K562 (cell line): ENCODE measurements at regions not wholly inside any gene's neighbourhood (a gene's known extent, or its start where the extent isn't known, plus 50 kb on each side); places are given as distances from the start of the nearest gene placed in this dataset.

Experiments used
- ATAC-seq: fragments of 200-7000 bp; cut with Tn5 transposase; 3 replicates; pipeline ENCODE4 v1.9.1; 2020; ENCODE audit warnings: moderate library complexity
- BruUV-seq: library from RNA; stranded (reverse); fragments of 400-500 nt; replicated peaks from 2 replicates; lab custom pipeline; 2021; lab: Mats Ljungman, UMichigan
- CTCF ChIA-PET: fragments of 300-600 bp; formaldehyde crosslinking; extraction: SDS; loops from one replicate; lab custom pipeline; 2021; ENCODE audit warnings: low intra/inter-chr PET ratio; lab: Yijun Ruan, JAX
- POLR2A ChIA-PET: fragments of 300-600, 350-650 bp; sonication (Branson Sonifier 250); formaldehyde crosslinking; extraction: SDS; loops from one replicate; lab custom pipeline; 2021; ENCODE audit warnings: antibody characterized with exemption, inconsistent platforms; lab: Yijun Ruan, JAX
- DNase-seq, 4 experiments: peaks; one replicate each; pipeline versions ENCODE4 v3.0.0 to v3.0.0-alpha.2; 2011 to 2018; ENCODE audit warnings: low spot score in 3 of 4, mixed read lengths in 3 of 4; ENCODE audit errors: extremely low read depth in 1 of 4
- FAIRE-seq: peaks from 2 replicates; lab custom pipeline; 2011; peaks lifted over from hg19 to GRCh38; lab: Jason Lieb, UNC
- H2AFZ ChIP-seq: 2 replicates; pipeline ENCODE4 v1.6.0; 2011; ENCODE audit warnings: low read depth, low read length, control low read depth, inconsistent platforms
- H3K27ac ChIP-seq: fragments of 200-600 bp; 3 replicates; pipeline ENCODE4 v1.8.0; 2011; ENCODE audit warnings: low read depth, mild to moderate bottlenecking, control low read depth, inconsistent platforms, low read length, moderate library complexity, mixed read lengths; ENCODE audit errors: extremely low read depth
- H3K27me3 ChIP-seq, 2 experiments: fragments of 300-600 bp in 1 of 2; 2 replicates in 1 of 2; 3 replicates in 1 of 2; pipeline versions ENCODE4 v1.6.0 to v1.8.0; 2011; ENCODE audit warnings: inconsistent platforms in 2 of 2, low read length in 2 of 2, mild to moderate bottlenecking in 1 of 2, mixed read lengths in 1 of 2, moderate library complexity in 1 of 2; ENCODE audit not compliant: control insufficient read depth in 2 of 2, insufficient read depth in 2 of 2
- H3K36me3 ChIP-seq: fragments of 300-600 bp; 3 replicates; pipeline ENCODE4 v1.8.0; 2011; ENCODE audit warnings: mild to moderate bottlenecking, low read length, inconsistent platforms; ENCODE audit not compliant: control insufficient read depth, insufficient read depth
- H3K4me1 ChIP-seq, 2 experiments: fragments of 200-600 bp in 1 of 2; replicated peaks in 1 of 2; 2 replicates in 1 of 2; 3 replicates in 1 of 2; pipeline versions ENCODE4 v1.5.1 to v1.8.0; 2011; ENCODE audit warnings: inconsistent platforms in 2 of 2, low read length in 2 of 2, mild to moderate bottlenecking in 1 of 2, mixed read lengths in 1 of 2, moderate library complexity in 1 of 2; ENCODE audit not compliant: control insufficient read depth in 2 of 2, insufficient read depth in 2 of 2
- H3K4me2 ChIP-seq: 2 replicates; pipeline ENCODE4 v1.6.1; 2011; ENCODE audit warnings: low read length, control low read depth, inconsistent platforms, mixed read lengths; ENCODE audit not compliant: insufficient read depth
- H3K4me3 ChIP-seq: fragments of 200-600 bp; sonication (generic), shearing (Covaris generic); 2 replicates; pipeline ENCODE4 v1.5.1; 2016; ENCODE audit warnings: control low read depth, inconsistent platforms
- H3K79me2 ChIP-seq: fragments of 200-600 bp; 3 replicates; pipeline ENCODE4 v1.8.0; 2011; ENCODE audit warnings: low read length, inconsistent platforms; ENCODE audit not compliant: control insufficient read depth, insufficient read depth
- H3K9ac ChIP-seq, 2 experiments: 2 replicates each; pipeline versions ENCODE4 v1.6.0 to v1.6.1; 2011; ENCODE audit warnings: low read depth in 2 of 2, low read length in 2 of 2, control low read depth in 1 of 2, inconsistent platforms in 1 of 2, mild to moderate bottlenecking in 1 of 2, mixed read lengths in 1 of 2; ENCODE audit not compliant: insufficient read depth in 1 of 2
- H3K9me1 ChIP-seq: one replicate; pipeline ENCODE4 v1.6.0; 2011; ENCODE audit warnings: inconsistent platforms, mild to moderate bottlenecking, low read length, moderate library complexity; ENCODE audit not compliant: control insufficient read depth, insufficient read depth
- H3K9me3 ChIP-seq: replicated peaks from 2 replicates; pipeline ENCODE4 v1.5.1; 2011; ENCODE audit warnings: low read depth, low read length, inconsistent platforms; ENCODE audit not compliant: control insufficient read depth, insufficient read depth
- H4K20me1 ChIP-seq: replicated peaks from 2 replicates; pipeline ENCODE4 v1.6.1; 2011; ENCODE audit warnings: low read length, inconsistent platforms, mixed read lengths; ENCODE audit not compliant: control insufficient read depth, insufficient read depth
- EP300 ChIP-seq: IDR thresholded peaks from 2 replicates; pipeline ENCODE4 v1.6.1; 2012; ENCODE audit warnings: low read length, improper control_type of control experiment
- ETV1 ChIP-seq: fragments of 450-650 bp; conservative IDR thresholded peaks from 2 replicates; pipeline ENCODE4 v1.6.1; 2016; ENCODE audit warnings: missing genetic modification characterization, control low read depth, low read depth, missing compliant biosample characterization
- GABPA ChIP-seq: fragments of 200-800 bp; sonication (Bioruptor generic); conservative IDR thresholded peaks from 2 replicates; pipeline ENCODE4 v1.6.1; 2016; ENCODE audit warnings: low read depth, missing genetic modification characterization, missing compliant biosample characterization
- HCFC1 ChIP-seq: IDR thresholded peaks from 2 replicates; pipeline ENCODE4 v1.6.1; 2012; ENCODE audit warnings: low read depth, low read length, improper control_type of control experiment
- HSF4 ChIP-seq: fragments of 250-450 bp; sonication (Bioruptor Pico); IDR thresholded peaks from 2 replicates; pipeline ENCODE4 v2.1.2; 2022; ENCODE audit warnings: mild to moderate bottlenecking, moderate library complexity, borderline replicate concordance
- KLF16 ChIP-seq: IDR thresholded peaks from 2 replicates; pipeline ENCODE4 v1.6.1; 2016; ENCODE audit warnings: antibody characterized with exemption
- MAZ ChIP-seq, 2 experiments: fragments of 450-650 bp in 1 of 2; sonication (generic) in 1 of 2; formaldehyde crosslinking; IDR thresholded peaks in 1 of 2; conservative IDR thresholded peaks in 1 of 2; 2 replicates each; pipeline versions ENCODE4 v1.4.0 to v1.5.0; 2020; ENCODE audit warnings: mild to moderate bottlenecking in 1 of 2, missing genetic modification reagents in 1 of 2
- STAT5A ChIP-seq: IDR thresholded peaks from 2 replicates; pipeline ENCODE4 v1.6.1; 2012; ENCODE audit warnings: low read length, inconsistent platforms, borderline replicate concordance
- YBX1 ChIP-seq: fragments of 450-650 bp; IDR thresholded peaks from 2 replicates; pipeline ENCODE4 v1.7.1; 2016; ENCODE audit warnings: mild to moderate bottlenecking
- WGBS: fragments of 100-300 bp; shearing (Covaris generic); methylation state at CpG from one replicate; pipeline ENCODE4 v1.1.6; 2016; ENCODE audit warnings: low coverage, mixed read lengths; ENCODE audit not compliant: insufficient coverage; ENCODE audit errors: missing lambda C conversion rate; 5-methylcytosine and 5-hydroxymethylcytosine counted together
- in situ Hi-C: fragments of 300-500 bp; cut with MboI; formaldehyde crosslinking; loops from 4 replicates; pipeline ENCODE4 v1.15.0; 2018; ENCODE audit warnings: inconsistent platforms, mixed read lengths
- intact Hi-C: fragments of 100-400 bp; cut with micrococcal nuclease; formaldehyde crosslinking; loops from 2 replicates; pipeline ENCODE4 v1.14.2; 2022
- TF ChIP-seq, protein P1 (sequence below): fragments of 200-800 bp; sonication (Bioruptor generic); IDR thresholded peaks from 2 replicates; pipeline ENCODE4 v1.6.1; 2017; ENCODE audit warnings: missing genetic modification characterization, missing compliant biosample characterization
- TF ChIP-seq, protein P2 (sequence below), 2 experiments: fragments of 200-800 bp in 1 of 2; sonication (Bioruptor generic) in 1 of 2; sonication (generic) in 1 of 2; formaldehyde crosslinking in 1 of 2; IDR thresholded peaks in 1 of 2; conservative IDR thresholded peaks in 1 of 2; 2 replicates each; pipeline versions ENCODE4 v1.5.0 to v1.6.1; 2016 to 2020; ENCODE audit warnings: missing compliant biosample characterization in 1 of 2, missing genetic modification characterization in 1 of 2, missing genetic modification reagents in 1 of 2
- TF ChIP-seq, protein P3 (sequence below), 2 experiments: IDR thresholded peaks in 1 of 2; conservative IDR thresholded peaks in 1 of 2; 2 replicates each; pipeline ENCODE4 v1.6.1; 2016; ENCODE audit warnings: low read depth in 2 of 2, mild to moderate bottlenecking in 1 of 2, missing compliant biosample characterization in 1 of 2, missing genetic modification characterization in 1 of 2, moderate library complexity in 1 of 2
- TF ChIP-seq, protein P4 (sequence below): fragments of 450-650 bp; formaldehyde crosslinking; IDR thresholded peaks from 2 replicates; pipeline ENCODE4 v1.4.0; 2022; ENCODE audit warnings: mild to moderate bottlenecking, moderate library complexity

DNA sequence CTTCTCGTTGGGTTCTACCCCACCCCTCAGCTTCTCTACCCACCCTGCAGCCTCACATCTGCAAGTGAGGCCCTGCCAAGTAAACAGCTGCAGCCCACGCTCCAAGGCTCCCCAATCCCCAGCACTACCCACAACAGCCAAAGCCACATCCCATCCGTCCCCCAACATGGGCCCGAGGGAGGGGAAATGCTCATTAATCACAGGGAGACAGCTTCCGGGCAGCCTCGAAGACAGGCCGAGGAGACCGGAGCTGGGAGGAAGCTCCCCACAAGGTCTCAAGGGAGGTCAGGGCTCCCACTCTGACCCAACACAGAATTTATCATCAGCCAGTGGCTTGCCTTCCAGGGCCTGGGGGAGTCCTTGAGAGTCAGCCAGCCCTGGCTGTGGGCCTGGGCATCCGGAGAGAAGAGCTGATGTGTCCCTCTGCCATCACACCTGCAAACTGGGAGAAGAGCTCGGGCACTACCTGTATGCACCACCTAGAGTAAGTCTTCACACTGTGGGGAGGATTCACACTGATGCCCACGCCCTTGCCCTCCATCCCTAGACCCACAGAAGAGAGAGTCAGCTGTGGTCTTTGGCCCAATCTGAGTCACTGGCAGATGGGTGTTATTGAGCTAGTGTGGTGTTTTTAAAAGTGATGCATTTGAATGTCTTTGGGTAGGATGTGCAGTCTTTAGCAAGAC is 115.5 kb upstream of the ZMIZ1 start:
- no peak overlapping the region for H3K4me2 ChIP-seq
- H3K9me3 ChIP-seq: no peaks in the 10 kb centered on the region
- H3K4me1 ChIP-seq: peaks cover 4 to 20% of the 10 kb centered on the region in 2 experiments; a peak in 4 of 5 replicates
- H3K9me1 ChIP-seq: no peaks in the 10 kb centered on the region
- ChIA-PET CTCF (interaction anchor here (0.6 kb wide), 2 partner anchors 10 to 76 kb away, joined by 3 to 4 read pairs; no protein-coding TSS in a partner anchor), POLR2A (interaction anchor here (0.6 to 1.8 kb wide), 7 partner anchors 12 to 236 kb away, joined by 3 to 6 read pairs (median 3); no protein-coding TSS in a partner anchor)
- H3K4me3 ChIP-seq: no peak overlapping the region
- in situ Hi-C loops (no loop called here), intact Hi-C loops (no loop called here)
- no TSS peak for BruUV-seq
- DNase-seq: peak; percentile 44 to 74 (median 55)
- no peak overlapping the region for H3K27ac ChIP-seq
- ATAC-seq: peak; percentile 65
- peak overlapping the region in 1 of 2 experiments; percentile 45; a peak in 2 of 4 replicates for H3K9ac ChIP-seq
- H4K20me1 ChIP-seq: no peaks in the 10 kb centered on the region; the same call in 1 of the 2 replicates
- no peak overlapping the region; the same call in 1 of the 2 replicates for H2AFZ ChIP-seq
- no peaks in the 10 kb centered on the region for H3K79me2 ChIP-seq
- FAIRE-seq: no peak
- 5% methylated on average over 11 of the region's 11 CpGs for WGBS
- H3K36me3 ChIP-seq: no peaks in the 10 kb centered on the region
- H3K27me3 ChIP-seq: peaks cover 2 to 37% of the 10 kb centered on the region in 2 experiments; a peak in 3 of 5 replicates
- no peak for TF ChIP-seq HSF4 (CRISPR knock-in tag)
- peak; percentile 91 for TF ChIP-seq ETV1 (tag)
- TF ChIP-seq, protein P1, sequence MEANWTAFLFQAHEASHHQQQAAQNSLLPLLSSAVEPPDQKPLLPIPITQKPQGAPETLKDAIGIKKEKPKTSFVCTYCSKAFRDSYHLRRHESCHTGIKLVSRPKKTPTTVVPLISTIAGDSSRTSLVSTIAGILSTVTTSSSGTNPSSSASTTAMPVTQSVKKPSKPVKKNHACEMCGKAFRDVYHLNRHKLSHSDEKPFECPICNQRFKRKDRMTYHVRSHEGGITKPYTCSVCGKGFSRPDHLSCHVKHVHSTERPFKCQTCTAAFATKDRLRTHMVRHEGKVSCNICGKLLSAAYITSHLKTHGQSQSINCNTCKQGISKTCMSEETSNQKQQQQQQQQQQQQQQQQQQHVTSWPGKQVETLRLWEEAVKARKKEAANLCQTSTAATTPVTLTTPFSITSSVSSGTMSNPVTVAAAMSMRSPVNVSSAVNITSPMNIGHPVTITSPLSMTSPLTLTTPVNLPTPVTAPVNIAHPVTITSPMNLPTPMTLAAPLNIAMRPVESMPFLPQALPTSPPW: peak; percentile 79
- TF ChIP-seq, protein P2, sequence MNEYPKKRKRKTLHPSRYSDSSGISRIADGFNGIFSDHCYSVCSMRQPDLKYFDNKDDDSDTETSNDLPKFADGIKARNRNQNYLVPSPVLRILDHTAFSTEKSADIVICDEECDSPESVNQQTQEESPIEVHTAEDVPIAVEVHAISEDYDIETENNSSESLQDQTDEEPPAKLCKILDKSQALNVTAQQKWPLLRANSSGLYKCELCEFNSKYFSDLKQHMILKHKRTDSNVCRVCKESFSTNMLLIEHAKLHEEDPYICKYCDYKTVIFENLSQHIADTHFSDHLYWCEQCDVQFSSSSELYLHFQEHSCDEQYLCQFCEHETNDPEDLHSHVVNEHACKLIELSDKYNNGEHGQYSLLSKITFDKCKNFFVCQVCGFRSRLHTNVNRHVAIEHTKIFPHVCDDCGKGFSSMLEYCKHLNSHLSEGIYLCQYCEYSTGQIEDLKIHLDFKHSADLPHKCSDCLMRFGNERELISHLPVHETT (CRISPR knock-in tag; conservative IDR thresholded peaks at IDR 0.05 in 1 of 2, IDR thresholded peaks at IDR 0.05 in 1 of 2): peak in 1 of 2 experiments; percentile 55; a peak in 1 of 4 replicates
- no peak for TF ChIP-seq STAT5A
- TF ChIP-seq, protein P3, sequence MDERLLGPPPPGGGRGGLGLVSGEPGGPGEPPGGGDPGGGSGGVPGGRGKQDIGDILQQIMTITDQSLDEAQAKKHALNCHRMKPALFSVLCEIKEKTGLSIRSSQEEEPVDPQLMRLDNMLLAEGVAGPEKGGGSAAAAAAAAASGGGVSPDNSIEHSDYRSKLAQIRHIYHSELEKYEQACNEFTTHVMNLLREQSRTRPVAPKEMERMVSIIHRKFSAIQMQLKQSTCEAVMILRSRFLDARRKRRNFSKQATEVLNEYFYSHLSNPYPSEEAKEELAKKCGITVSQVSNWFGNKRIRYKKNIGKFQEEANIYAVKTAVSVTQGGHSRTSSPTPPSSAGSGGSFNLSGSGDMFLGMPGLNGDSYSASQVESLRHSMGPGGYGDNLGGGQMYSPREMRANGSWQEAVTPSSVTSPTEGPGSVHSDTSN (CRISPR knock-in tag; IDR thresholded peaks at IDR 0.05; ENCODE audit: low read depth): peak; percentile 68
- TF ChIP-seq, protein P3 (tag; conservative IDR thresholded peaks at IDR 0.05; ENCODE audit: low read depth): peak; percentile 92
- TF ChIP-seq KLF16: peak; percentile 61; the same call in 1 of the 2 replicates
- TF ChIP-seq YBX1: no peak
- TF ChIP-seq HCFC1: no peak
- TF ChIP-seq, protein P4, sequence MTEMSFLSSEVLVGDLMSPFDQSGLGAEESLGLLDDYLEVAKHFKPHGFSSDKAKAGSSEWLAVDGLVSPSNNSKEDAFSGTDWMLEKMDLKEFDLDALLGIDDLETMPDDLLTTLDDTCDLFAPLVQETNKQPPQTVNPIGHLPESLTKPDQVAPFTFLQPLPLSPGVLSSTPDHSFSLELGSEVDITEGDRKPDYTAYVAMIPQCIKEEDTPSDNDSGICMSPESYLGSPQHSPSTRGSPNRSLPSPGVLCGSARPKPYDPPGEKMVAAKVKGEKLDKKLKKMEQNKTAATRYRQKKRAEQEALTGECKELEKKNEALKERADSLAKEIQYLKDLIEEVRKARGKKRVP (CRISPR knock-in tag): no peak
- TF ChIP-seq GABPA (tag): peak; percentile 80
- TF ChIP-seq MAZ (CRISPR knock-in tag; conservative IDR thresholded peaks at IDR 0.05 in 1 of 2, IDR thresholded peaks at IDR 0.05 in 1 of 2): 0 out of 4 replicates have a peak, but pooled peaks of 1 of the 2 experiments have one; percentile 58
- peak; percentile 11; the same call in 1 of the 2 replicates for TF ChIP-seq EP300
